ENCODE measurements at regions not wholly inside any gene's neighbourhood (a gene's known extent, or its start where the extent isn't known, plus 50 kb on each side); places are given as distances from the start of the nearest gene placed in this dataset.

DNA sequence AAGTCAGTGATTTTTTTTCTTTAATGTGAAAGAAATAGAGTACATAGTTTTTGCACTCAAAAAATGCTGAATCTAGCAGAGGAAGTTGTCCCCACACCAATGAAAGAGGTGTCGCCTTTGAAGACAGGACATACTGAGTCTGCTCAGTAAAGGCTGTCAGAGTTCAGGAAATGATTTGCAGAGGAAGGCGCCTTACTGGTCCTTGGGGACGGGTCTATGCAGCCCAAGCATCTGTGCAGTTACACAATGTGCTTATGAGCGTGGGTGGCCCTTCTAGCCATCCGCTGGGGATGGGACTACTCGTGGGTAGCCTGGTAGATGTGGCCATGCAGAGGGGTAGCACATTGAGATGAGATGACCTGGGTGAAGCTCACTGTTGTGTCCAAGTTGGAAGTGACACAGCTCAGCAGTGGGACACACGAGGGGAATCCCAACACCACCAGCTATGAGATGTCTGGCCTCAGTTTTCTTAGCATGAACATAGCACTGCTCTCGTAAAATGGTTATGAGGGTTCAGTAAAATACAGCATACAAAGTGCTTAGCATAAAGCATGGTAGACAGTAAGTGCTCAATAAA is 116.5 kb upstream of the RBPJ start:
- Histone ChIP-seq H2AFZ (ENCODE audit: low read length) (no peak overlapping the region), H3K36me3 (ENCODE audit: insufficient read depth, low read length) (no peaks in the 10 kb centered on the region), H3K27me3 (ENCODE audit: insufficient read depth, low read length) (peaks cover 8% of the 10 kb centered on the region), H3K4me1 (ENCODE audit: insufficient read depth, low read length) (peaks cover 21% of the 10 kb centered on the region), H3K27ac (ENCODE audit: low read depth, low read length) (no peak overlapping the region), H3K79me2 (ENCODE audit: insufficient read depth, low read length) (no peaks in the 10 kb centered on the region), H3K4me3 (ENCODE audit: insufficient read depth, low read length) (no peak overlapping the region), H4K20me1 (ENCODE audit: insufficient read depth, low read length) (no peaks in the 10 kb centered on the region), H3K4me2 (ENCODE audit: insufficient read depth, low read length) (no peak overlapping the region), H3K9me3 (ENCODE audit: low read depth, low read length) (no peaks in the 10 kb centered on the region)
- TF ChIP-seq, protein P1, sequence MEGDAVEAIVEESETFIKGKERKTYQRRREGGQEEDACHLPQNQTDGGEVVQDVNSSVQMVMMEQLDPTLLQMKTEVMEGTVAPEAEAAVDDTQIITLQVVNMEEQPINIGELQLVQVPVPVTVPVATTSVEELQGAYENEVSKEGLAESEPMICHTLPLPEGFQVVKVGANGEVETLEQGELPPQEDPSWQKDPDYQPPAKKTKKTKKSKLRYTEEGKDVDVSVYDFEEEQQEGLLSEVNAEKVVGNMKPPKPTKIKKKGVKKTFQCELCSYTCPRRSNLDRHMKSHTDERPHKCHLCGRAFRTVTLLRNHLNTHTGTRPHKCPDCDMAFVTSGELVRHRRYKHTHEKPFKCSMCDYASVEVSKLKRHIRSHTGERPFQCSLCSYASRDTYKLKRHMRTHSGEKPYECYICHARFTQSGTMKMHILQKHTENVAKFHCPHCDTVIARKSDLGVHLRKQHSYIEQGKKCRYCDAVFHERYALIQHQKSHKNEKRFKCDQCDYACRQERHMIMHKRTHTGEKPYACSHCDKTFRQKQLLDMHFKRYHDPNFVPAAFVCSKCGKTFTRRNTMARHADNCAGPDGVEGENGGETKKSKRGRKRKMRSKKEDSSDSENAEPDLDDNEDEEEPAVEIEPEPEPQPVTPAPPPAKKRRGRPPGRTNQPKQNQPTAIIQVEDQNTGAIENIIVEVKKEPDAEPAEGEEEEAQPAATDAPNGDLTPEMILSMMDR (IDR thresholded peaks at IDR 0.05; ENCODE audit: extremely low read depth, low read depth, low read length), result no peak
- no peak for DNase-seq (ENCODE audit: insufficient read length, low spot score, missing footprints)

DNA sequence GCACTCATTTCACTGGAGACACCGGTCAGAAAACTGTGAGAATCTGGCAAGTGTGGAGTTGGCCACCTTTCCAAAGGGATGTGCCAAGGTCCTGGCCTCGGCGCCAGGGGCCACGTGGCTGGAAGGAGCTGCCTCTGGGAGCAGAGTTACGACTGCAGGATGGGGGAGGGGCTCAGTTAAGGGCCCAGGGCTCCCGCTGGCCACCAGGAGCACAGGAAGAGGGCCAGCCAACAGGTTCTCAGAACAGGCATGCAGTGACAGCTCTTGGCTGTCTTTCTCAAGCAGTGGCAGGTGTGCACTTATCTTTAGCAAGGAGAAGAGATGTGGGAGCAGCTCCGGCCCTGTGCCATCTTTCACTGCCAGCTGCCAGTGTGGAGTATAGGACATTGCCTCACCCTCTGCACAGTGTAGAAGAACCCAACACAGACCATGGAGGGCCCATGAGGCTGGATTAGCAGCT is 115.9 kb upstream of the RBPJ start:
- peaks cover 13% of the 10 kb centered on the region for H3K27me3 ChIP-seq (ENCODE audit: insufficient read depth, low read length)
- no peak for DNase-seq (ENCODE audit: insufficient read length, low spot score, missing footprints)
- H4K20me1 ChIP-seq (ENCODE audit: insufficient read depth, low read length), result no peaks in the 10 kb centered on the region

DNA sequence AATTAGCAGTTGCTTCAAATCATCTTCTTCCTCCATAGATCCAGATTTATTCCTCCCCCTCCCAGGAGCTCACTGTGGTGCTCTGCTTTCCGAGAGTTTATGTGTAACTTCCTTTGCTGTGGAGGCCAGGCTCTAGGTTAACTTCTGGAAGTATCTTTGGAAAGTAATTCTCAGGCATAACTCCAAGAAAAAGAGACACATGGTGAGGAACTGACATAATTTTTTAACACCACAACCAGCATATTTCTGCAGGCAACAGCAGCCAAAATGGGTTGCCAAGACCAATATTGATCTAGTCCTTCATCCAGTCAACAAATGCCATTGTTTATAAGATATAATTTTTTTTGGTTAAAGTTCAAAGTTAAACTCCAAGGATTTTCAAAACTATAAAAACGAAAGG is 114.5 kb upstream of the RBPJ start:
- no peak overlapping the region for H3K4me3 ChIP-seq (ENCODE audit: insufficient read depth, low read length)
- H3K9me3 ChIP-seq (ENCODE audit: low read depth, low read length), result no peaks in the 10 kb centered on the region
- H3K79me2 ChIP-seq (ENCODE audit: insufficient read depth, low read length), result no peaks in the 10 kb centered on the region
- H3K27me3 ChIP-seq (ENCODE audit: insufficient read depth, low read length), result peaks cover 18% of the 10 kb centered on the region
- peaks cover 19% of the 10 kb centered on the region for H3K4me1 ChIP-seq (ENCODE audit: insufficient read depth, low read length)
- TF ChIP-seq, protein P1 (IDR thresholded peaks at IDR 0.05; ENCODE audit: extremely low read depth, low read depth, low read length), result no peak
- H3K36me3 ChIP-seq (ENCODE audit: insufficient read depth, low read length), result no peaks in the 10 kb centered on the region
- peak; percentile 88 for DNase-seq (ENCODE audit: insufficient read length, low spot score, missing footprints)
- H3K27ac ChIP-seq (ENCODE audit: low read depth, low read length), result peak overlapping the region; percentile 36
- H3K4me2 ChIP-seq (ENCODE audit: insufficient read depth, low read length), result peak overlapping the region; percentile 57
- no peaks in the 10 kb centered on the region for H4K20me1 ChIP-seq (ENCODE audit: insufficient read depth, low read length)
- no peak overlapping the region for H2AFZ ChIP-seq (ENCODE audit: low read length)

More for the DNA sequence above, 115.9 kb upstream of the RBPJ start:
- Histone ChIP-seq H3K4me2 (ENCODE audit: insufficient read depth, low read length) (no peak overlapping the region), H3K79me2 (ENCODE audit: insufficient read depth, low read length) (no peaks in the 10 kb centered on the region), H3K36me3 (ENCODE audit: insufficient read depth, low read length) (no peaks in the 10 kb centered on the region), H3K4me3 (ENCODE audit: insufficient read depth, low read length) (no peak overlapping the region), H3K4me1 (ENCODE audit: insufficient read depth, low read length) (peaks cover 19% of the 10 kb centered on the region), H3K9me3 (ENCODE audit: low read depth, low read length) (no peaks in the 10 kb centered on the region), H3K27ac (ENCODE audit: low read depth, low read length) (no peak overlapping the region), H2AFZ (ENCODE audit: low read length) (no peak overlapping the region)
- TF ChIP-seq, protein P1 (IDR thresholded peaks at IDR 0.05; ENCODE audit: extremely low read depth, low read depth, low read length), result no peak

DNA sequence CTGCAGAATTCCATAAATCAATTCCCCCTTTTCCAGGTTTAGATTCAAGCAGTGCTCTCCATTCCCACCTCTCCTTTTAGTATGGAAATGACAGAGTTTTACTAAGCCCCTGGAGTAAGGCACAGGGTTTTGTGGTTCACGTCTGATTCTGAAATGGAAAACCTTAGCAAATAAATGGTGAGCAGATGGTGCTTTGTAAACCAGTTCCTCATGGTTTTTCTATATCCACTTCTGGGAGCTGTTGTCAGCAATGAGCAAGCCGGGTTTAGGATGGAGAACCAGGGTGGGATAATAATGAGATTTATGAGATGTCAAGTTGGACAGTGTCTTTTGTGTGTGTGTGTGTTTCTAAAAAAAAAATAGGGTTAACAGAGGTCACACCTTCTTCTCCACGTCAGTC is 113.8 kb upstream of the RBPJ start:
- H3K4me1 ChIP-seq (ENCODE audit: insufficient read depth, low read length), result peaks cover 19% of the 10 kb centered on the region
- H3K27ac ChIP-seq (ENCODE audit: low read depth, low read length), result no peak overlapping the region
- no peak overlapping the region for H2AFZ ChIP-seq (ENCODE audit: low read length)
- H3K4me3 ChIP-seq (ENCODE audit: insufficient read depth, low read length), result no peak overlapping the region
- no peaks in the 10 kb centered on the region for H3K36me3 ChIP-seq (ENCODE audit: insufficient read depth, low read length)
- no peak for DNase-seq (ENCODE audit: insufficient read length, low spot score, missing footprints)
- no peaks in the 10 kb centered on the region for H3K9me3 ChIP-seq (ENCODE audit: low read depth, low read length)
- no peaks in the 10 kb centered on the region for H3K79me2 ChIP-seq (ENCODE audit: insufficient read depth, low read length)
- H3K27me3 ChIP-seq (ENCODE audit: insufficient read depth, low read length), result peaks cover 18% of the 10 kb centered on the region
- TF ChIP-seq, protein P1 (IDR thresholded peaks at IDR 0.05; ENCODE audit: extremely low read depth, low read depth, low read length), result no peak
- no peaks in the 10 kb centered on the region for H4K20me1 ChIP-seq (ENCODE audit: insufficient read depth, low read length)
- H3K4me2 ChIP-seq (ENCODE audit: insufficient read depth, low read length), result peak overlapping the region; percentile 57
